ENCODE measurements at regions not wholly inside any gene's neighbourhood (a gene's known extent, or its start where the extent isn't known, plus 50 kb on each side); places are given as distances from the start of the nearest gene placed in this dataset.
"Not testable (repeated sequence)": the region's sequence is repeated elsewhere in the genome, so short reads cannot be mapped to it uniquely, and the experiment has no call there.

DNA sequence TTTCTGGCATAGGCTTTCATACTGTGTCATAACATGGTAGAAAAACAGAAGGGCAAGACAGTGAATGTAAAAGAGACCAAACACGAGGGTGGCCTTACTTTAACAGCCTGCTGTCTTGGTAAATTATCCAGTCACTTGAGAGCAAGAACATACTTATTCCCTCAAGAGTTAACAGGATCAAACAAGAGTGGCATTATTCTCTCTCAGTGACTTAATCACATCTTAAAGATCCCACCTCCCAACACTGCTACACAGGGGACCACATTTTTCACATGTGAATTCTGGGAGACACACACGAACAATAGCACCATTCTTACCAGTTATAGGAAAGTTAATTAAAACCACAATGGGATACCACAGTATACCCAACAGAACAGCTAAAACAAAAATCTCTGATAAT lies 898.0 kb upstream of the C9orf72 start:
- DNase-seq (ENCODE audit: extremely low read depth, low read depth), result no peak

GRCh38 chr9:28487561-28487960 lies 914.3 kb upstream of the C9orf72 start:
- TF ChIP-seq CTCF (IDR thresholded peaks at IDR 0.05; ENCODE audit: low read depth, low read length), result no peak

More for the DNA sequence above, 898.0 kb upstream of the C9orf72 start:
- TF ChIP-seq CTCF (IDR thresholded peaks at IDR 0.05; ENCODE audit: low read depth, low read length), result no peak

GRCh38 chr9:28491121-28491520 lies 917.8 kb upstream of the C9orf72 start:
- no peak for DNase-seq (ENCODE audit: extremely low read depth, low read depth)
- TF ChIP-seq CTCF (IDR thresholded peaks at IDR 0.05; ENCODE audit: low read depth, low read length), result no peak

More at GRCh38 chr9:28487561-28487960, 914.3 kb upstream of the C9orf72 start:
- DNase-seq (ENCODE audit: extremely low read depth, low read depth), result no peak

DNA sequence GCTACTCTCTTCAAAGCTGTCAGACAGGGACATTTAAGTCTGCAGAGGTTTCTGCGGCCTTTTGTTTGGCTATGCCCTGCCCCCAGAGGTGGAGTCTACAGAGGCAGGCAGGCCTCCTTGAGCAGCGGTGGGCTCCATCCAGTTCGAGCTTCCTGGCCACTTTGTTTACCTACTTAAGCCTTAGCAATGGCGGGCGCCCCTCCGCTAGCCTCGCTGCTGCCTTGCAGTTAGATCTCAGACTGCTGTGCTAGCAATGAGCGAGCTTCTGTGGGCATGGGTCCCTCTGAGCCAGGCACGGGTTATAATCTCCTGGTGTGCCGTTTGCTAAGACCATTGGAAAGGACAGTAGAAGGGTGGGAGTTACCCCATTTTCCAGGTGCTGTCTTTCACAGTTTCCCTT lies 924.9 kb upstream of the C9orf72 start:
- not testable (repeated sequence) for DNase-seq (ENCODE audit: extremely low read depth, low read depth)

DNA sequence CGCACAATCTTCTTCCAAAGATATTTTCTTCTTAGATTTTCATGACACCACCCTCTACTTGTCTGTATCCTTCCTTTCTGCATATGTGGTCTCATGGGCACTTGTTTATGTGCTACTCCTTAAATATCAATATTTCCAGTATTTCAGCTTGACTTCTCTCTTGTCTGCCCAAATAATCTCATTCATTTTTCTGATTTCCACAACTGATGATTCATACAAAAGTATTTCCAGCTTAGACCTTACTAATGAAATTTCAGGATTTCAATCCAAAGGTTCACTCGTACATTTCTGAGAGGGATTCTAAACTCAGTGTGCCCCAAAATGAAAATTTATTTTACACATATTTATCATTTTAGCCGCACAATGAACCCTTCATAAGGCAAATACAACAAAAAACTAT lies 928.9 kb upstream of the C9orf72 start:
- DNase-seq (ENCODE audit: extremely low read depth, low read depth), result no peak
- no peak for TF ChIP-seq CTCF (IDR thresholded peaks at IDR 0.05; ENCODE audit: low read depth, low read length)

DNA sequence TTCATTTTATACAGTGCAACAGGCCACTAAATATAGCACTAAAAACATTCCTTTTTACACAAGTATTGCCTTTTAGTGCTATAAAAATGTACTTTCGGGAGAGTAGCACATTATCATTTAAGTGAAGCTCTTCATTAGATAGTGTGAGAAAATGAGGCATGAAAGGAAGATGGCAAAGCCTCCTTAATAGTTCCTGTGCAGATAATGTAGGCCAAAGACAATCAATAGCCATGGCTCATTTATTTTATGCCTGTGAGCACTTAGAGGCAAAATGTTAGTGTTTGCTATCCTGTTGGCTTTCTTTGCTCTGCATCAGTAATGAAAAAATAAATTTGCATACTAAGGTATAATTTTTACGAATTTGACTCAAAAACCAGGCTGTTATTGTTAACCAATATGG lies 929.5 kb upstream of the C9orf72 start:
- TF ChIP-seq CTCF (IDR thresholded peaks at IDR 0.05; ENCODE audit: low read depth, low read length), result no peak
- DNase-seq (ENCODE audit: extremely low read depth, low read depth), result no peak

DNA sequence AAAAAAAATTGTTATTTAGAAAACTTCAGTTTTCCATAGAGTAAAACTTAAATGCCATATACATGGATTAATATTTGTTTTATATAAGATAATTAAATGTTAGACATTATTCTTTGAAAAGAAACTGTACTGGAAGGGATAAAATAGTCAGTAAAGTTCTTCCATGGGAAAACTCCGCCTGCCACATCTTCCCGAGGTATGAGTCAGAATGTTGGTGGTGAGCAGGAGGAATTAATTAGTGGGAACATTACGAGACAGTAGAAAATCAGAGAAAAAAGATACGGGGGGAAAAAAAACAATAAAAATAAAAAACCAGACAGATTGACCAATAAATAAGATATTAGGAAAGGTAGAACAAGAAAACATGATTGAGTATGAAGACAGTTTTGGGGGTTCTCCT lies 930.3 kb upstream of the C9orf72 start:
- TF ChIP-seq CTCF (IDR thresholded peaks at IDR 0.05; ENCODE audit: low read depth, low read length), result no peak
- DNase-seq (ENCODE audit: extremely low read depth, low read depth), result no peak

GRCh38 chr9:28518439-28518838 lies 945.2 kb upstream of the C9orf72 start:
- TF ChIP-seq CTCF (IDR thresholded peaks at IDR 0.05; ENCODE audit: low read depth, low read length), result no peak
- no peak for DNase-seq (ENCODE audit: extremely low read depth, low read depth)

- DNase-seq (ENCODE audit: extremely low read depth, low read depth), result not testable (repeated sequence)
Observed at GRCh38 chr9:28524309-28524708, 951.0 kb upstream of the C9orf72 start.

Data from AG09319 (cell line).